Transverse colon (tissue), 4 donors: ENCODE measurements at regions not wholly inside any gene's neighbourhood (a gene's known extent, or its start where the extent isn't known, plus 50 kb on each side); places are given as distances from the start of the nearest gene placed in this dataset.
"Not testable (repeated sequence)": the region's sequence is repeated elsewhere in the genome, so short reads cannot be mapped to it uniquely, and the experiment has no call there.

Experiments used
- DNase-seq: peaks from one replicate; pipeline ENCODE4 v3.0.0-alpha.2; 2019
- H3K27ac ChIP-seq, 4 donors: fragments of 200-600 bp; sonication (generic); 2 replicates each; pipeline ENCODE4 v1.5.1; 2016 to 2018; ENCODE audit warnings: inconsistent platforms in 4 of 4
- H3K27me3 ChIP-seq: fragments of 200-600 bp; sonication (generic); 2 replicates; pipeline ENCODE4 v1.5.1; 2017; ENCODE audit warnings: inconsistent platforms
- H3K36me3 ChIP-seq, 4 donors: fragments of 200-600 bp; sonication (generic); 2 replicates each; pipeline ENCODE4 v1.5.1; 2017 to 2019; ENCODE audit warnings: inconsistent platforms in 4 of 4
- H3K4me1 ChIP-seq, 4 donors: fragments of 200-600 bp; sonication (generic); 2 replicates each; pipeline ENCODE4 v1.5.1; 2017 to 2020; ENCODE audit warnings: inconsistent platforms in 4 of 4
- H3K4me3 ChIP-seq, 4 donors: fragments of 200-600 bp; sonication (generic); 1 replicate in 1 of 4; 2 replicates in 3 of 4; pipeline versions ENCODE4 v1.5.1 to v1.6.1; 2017 to 2019; ENCODE audit warnings: inconsistent platforms in 4 of 4
- H3K9me3 ChIP-seq, 2 donors: fragments of 200-600 bp; sonication (generic); 2 replicates each; pipeline ENCODE4 v1.5.1; 2017 to 2019; ENCODE audit warnings: inconsistent platforms in 2 of 2
- EP300 ChIP-seq: sonication (generic); formaldehyde crosslinking; IDR thresholded peaks from one replicate; pipeline ENCODE4 v1.6.1; 2017; ENCODE audit warnings: antibody characterized with exemption, low read depth
- POLR2A ChIP-seq: fragments of 450-650 bp; IDR thresholded peaks from one replicate; pipeline ENCODE4 v1.6.1; 2016; ENCODE audit warnings: antibody characterized with exemption, mild to moderate bottlenecking, moderate library complexity
- POLR2AphosphoS5 ChIP-seq, 3 donors: sonication (generic); formaldehyde crosslinking; IDR thresholded peaks; one replicate each; pipeline ENCODE4 v1.6.1; 2016; ENCODE audit warnings: antibody characterized with exemption in 3 of 3
- WGBS, 2 donors: methylation state at CpG; one replicate each; pipeline ENCODE4 v1.1.5; 2018; ENCODE audit warnings: low coverage in 1 of 2; 5-methylcytosine and 5-hydroxymethylcytosine counted together
- in situ Hi-C, 4 donors: fragments of 200-750 bp; cut with MboI; loops; one replicate each; pipeline versions ENCODE4 v1.15.0 to v1.15.1; 2017; ENCODE audit warnings: low sequenced_read_pairs in 3 of 4, low pct_ligation_motif_present in 1 of 4, low pct_unique_long_range_greater_than_20kb in 1 of 4
- intact Hi-C: fragments of 100-400 bp; cut with DNase I; formaldehyde crosslinking; loops from one replicate; pipeline ENCODE4 v1.15.1; 2023; ENCODE audit warnings: low total_unique reads
- TF ChIP-seq, protein P1 (sequence below), 5 experiments: fragments of 200-600 bp in 3 of 5; fragments of 450-650 bp in 2 of 5; sonication (generic) in 3 of 5; IDR thresholded peaks; 1 replicate in 2 of 5; 2 replicates in 3 of 5; pipeline ENCODE4 v1.5.1; 2016 to 2017; ENCODE audit warnings: antibody characterized with exemption in 5 of 5, inconsistent platforms in 3 of 5, mild to moderate bottlenecking in 2 of 5, moderate library complexity in 1 of 5

DNA sequence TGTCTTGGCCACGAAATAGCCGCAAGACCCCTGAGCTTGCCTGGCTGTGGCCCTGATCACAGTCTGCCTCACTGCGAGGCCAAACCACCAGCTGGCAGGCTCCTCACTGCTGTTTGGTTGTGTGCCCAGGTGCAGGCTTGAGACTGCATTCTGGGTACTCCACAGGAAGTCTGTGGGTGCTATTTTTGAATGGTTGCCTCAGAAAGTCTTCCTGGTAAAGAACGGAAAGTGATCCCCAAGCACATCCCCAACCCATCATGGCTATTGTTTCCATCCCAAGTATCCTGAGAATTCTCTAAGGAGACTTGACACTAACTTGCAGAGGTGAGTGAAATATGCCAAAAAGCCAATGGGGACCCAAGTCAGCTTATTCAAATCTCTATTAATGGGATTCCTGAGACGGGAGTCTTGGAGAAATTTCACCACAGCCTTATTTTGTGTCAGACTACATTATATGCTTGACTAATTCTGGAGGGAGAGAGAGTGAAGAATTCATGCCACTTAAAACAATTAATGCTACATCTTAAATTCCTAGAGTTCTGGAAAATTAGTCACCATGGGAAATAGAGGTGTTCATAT, 170.9 kb downstream of the RAMP3 start:
- TF ChIP-seq POLR2AphosphoS5 (IDR thresholded peaks at IDR 0.05) (no peak), POLR2A (no peak), EP300 (no peak)
- TF ChIP-seq, protein P1, sequence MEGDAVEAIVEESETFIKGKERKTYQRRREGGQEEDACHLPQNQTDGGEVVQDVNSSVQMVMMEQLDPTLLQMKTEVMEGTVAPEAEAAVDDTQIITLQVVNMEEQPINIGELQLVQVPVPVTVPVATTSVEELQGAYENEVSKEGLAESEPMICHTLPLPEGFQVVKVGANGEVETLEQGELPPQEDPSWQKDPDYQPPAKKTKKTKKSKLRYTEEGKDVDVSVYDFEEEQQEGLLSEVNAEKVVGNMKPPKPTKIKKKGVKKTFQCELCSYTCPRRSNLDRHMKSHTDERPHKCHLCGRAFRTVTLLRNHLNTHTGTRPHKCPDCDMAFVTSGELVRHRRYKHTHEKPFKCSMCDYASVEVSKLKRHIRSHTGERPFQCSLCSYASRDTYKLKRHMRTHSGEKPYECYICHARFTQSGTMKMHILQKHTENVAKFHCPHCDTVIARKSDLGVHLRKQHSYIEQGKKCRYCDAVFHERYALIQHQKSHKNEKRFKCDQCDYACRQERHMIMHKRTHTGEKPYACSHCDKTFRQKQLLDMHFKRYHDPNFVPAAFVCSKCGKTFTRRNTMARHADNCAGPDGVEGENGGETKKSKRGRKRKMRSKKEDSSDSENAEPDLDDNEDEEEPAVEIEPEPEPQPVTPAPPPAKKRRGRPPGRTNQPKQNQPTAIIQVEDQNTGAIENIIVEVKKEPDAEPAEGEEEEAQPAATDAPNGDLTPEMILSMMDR (IDR thresholded peaks at IDR 0.05): no peak
- no peak overlapping the region for H3K4me3 ChIP-seq
- no peaks in the 10 kb centered on the region for H3K9me3 ChIP-seq
- no peaks in the 10 kb centered on the region for H3K4me1 ChIP-seq
- in situ Hi-C loops (no loop called here), intact Hi-C loops (no loop called here)
- H3K36me3 ChIP-seq: no peaks in the 10 kb centered on the region
- H3K27ac ChIP-seq: no peak overlapping the region
- H3K27me3 ChIP-seq: no peaks in the 10 kb centered on the region
- DNase-seq: no peak
- 55 to 71% methylated on average over 2 to 5 of the region's 5 CpGs for WGBS, 2 donors

DNA sequence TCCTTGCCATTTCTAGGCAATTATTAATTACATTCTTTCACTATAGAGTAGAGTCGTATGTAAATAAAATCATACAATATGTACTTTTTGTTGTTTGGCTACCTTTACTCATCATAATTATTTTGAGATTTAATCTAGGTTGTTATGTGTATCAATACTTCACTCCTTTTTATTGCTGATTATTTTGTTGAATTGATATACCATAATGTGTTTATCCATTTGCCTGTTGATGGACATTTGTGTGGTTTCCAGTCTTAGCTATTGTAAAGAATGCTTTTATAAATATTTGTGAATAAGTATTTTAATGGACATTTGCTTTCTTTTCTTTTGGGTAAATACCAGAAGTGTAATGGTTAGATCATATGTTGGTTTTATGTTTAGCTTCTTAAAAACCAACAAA, 174.0 kb downstream of the RAMP3 start:
- WGBS, 2 donors: 93 to 100% methylated on average over 1 of the region's 1 CpG
- H3K4me1 ChIP-seq: no peaks in the 10 kb centered on the region
- no peak overlapping the region for H3K4me3 ChIP-seq
- DNase-seq: no peak
- H3K27me3 ChIP-seq: no peaks in the 10 kb centered on the region
- no peaks in the 10 kb centered on the region for H3K9me3 ChIP-seq
- intact Hi-C loops: no loop called here
- TF ChIP-seq POLR2AphosphoS5 (IDR thresholded peaks at IDR 0.05) (no peak), POLR2A (no peak), EP300 (no peak)
- TF ChIP-seq, protein P1 (IDR thresholded peaks at IDR 0.05): no peak
- H3K36me3 ChIP-seq: no peaks in the 10 kb centered on the region
- no peak overlapping the region for H3K27ac ChIP-seq
- in situ Hi-C loops: no loop called here

DNA sequence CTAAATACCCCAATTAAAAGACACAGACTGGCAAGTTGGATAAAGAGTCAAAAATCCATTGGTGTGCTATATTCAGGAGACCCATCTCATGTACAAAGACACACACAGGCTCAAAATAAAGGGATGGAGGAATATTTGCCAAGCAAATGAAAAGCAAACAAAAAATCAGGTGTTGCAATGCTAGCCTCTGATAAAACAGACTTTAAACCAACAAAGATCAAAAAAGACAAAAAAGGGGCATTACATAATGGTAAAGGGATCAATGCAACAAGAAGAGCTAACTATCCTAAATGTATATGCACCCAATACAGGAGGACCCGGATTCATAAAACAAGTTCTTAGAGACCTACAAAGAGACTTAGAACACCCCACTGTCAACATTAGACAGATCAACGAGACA, 177.4 kb downstream of the RAMP3 start:
- in situ Hi-C loops, intact Hi-C loops: not testable (repeated sequence)

DNA sequence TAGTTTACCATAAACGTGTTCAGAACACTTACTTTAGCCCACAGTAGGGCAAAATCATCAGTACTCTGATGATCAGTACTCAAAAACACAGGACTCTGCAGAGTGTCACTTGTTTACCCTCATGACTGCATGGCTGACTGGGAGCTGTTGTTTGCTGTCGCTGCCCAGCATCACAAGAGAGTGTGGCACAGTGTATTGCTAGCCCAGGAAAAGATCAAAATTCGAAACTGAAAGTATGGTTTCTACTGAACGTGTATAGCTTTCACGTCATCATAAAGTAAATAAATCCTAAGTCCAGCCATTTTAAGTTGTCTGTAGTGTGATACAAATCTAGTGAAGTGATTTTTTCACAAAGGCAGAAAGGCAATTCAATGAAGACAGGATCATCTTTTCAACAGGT, 184.6 kb downstream of the RAMP3 start:
- no peak overlapping the region for H3K27ac ChIP-seq
- intact Hi-C loops (no loop called here), in situ Hi-C loops (no loop called here)
- no peak for DNase-seq
- no peak for TF ChIP-seq POLR2AphosphoS5 (IDR thresholded peaks at IDR 0.05)
- TF ChIP-seq, protein P1 (IDR thresholded peaks at IDR 0.05): no peak
- H3K4me3 ChIP-seq: no peak overlapping the region
- no peaks in the 10 kb centered on the region for H3K36me3 ChIP-seq
- 38% methylated on average over 2 to 5 of the region's 5 CpGs for WGBS, 2 donors
- H3K4me1 ChIP-seq: no peaks in the 10 kb centered on the region
- no peaks in the 10 kb centered on the region for H3K27me3 ChIP-seq
- H3K9me3 ChIP-seq: no peaks in the 10 kb centered on the region

More for the DNA sequence above, 177.4 kb downstream of the RAMP3 start:
- not testable (repeated sequence) for H3K27me3 ChIP-seq, DNase-seq, H3K36me3 ChIP-seq, H3K4me3 ChIP-seq, H3K27ac ChIP-seq, H3K4me1 ChIP-seq, H3K9me3 ChIP-seq
- 58 to 70% methylated on average over 2 of the region's 2 CpGs for WGBS, 2 donors

DNA sequence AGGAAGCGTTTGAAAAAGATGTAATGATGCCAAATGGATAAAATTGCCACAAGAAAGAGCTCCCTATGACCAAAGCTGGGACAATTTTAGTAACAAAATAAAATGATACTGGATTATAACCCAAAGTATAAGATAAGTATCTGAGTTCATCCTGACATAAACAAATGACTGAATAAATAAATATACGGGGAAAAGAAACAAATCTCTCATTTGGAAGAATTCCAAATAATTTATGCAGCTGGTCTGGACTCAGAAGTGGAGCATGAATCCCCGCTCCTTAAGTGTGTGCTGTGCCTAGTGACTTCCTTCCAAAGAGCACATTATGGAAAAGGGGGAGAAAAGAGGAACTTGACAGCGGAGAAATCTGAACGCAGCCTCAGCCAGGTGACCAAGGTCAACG, 186.2 kb downstream of the RAMP3 start:
- TF ChIP-seq, protein P1 (IDR thresholded peaks at IDR 0.05): no peak
- TF ChIP-seq EP300: no peak
- TF ChIP-seq POLR2A: no peak
- TF ChIP-seq POLR2AphosphoS5 (IDR thresholded peaks at IDR 0.05): no peak
- Histone ChIP-seq H3K4me1 (no peaks in the 10 kb centered on the region), H3K4me3 (no peak overlapping the region), H3K9me3 (no peaks in the 10 kb centered on the region), H3K27ac (no peak overlapping the region), H3K27me3 (no peaks in the 10 kb centered on the region), H3K36me3 (no peaks in the 10 kb centered on the region)
- 44 to 48% methylated on average over 5 to 6 of the region's 6 CpGs for WGBS, 2 donors
- in situ Hi-C loops (no loop called here), intact Hi-C loops (no loop called here)
- no peak for DNase-seq
